Activated naive CD4-positive, alpha-beta T cell treated with anti-CD3 and anti-CD28 coated beads, Interleukin-2, amount 10 ng/mL, durations not matched to agents 7 days and 5 days (primary cell): ENCODE measurements at regions not wholly inside any gene's neighbourhood (a gene's known extent, or its start where the extent isn't known, plus 50 kb on each side); places are given as distances from the start of the nearest gene placed in this dataset.
A peak's percentile ranks its signal among the peaks of the same experiment; 100 is the strongest.

Source experiments
- CTCF ChIA-PET: fragments of 350-600 bp; sonication (Branson Sonifier 250); formaldehyde crosslinking; loops from one replicate; lab custom pipeline; 2021; ENCODE audit warnings: antibody characterized with exemption; lab: Charles Lee
- DNase-seq: peaks from one replicate; pipeline ENCODE4 v3.0.0-alpha.2; 2020
- H3K27ac Mint-ChIP-seq: one replicate; pipeline ENCODE4 v1.8.0; 2021; ENCODE audit warnings: mild to moderate bottlenecking, moderate library complexity, mixed read lengths
- H3K27me3 Mint-ChIP-seq: one replicate; pipeline ENCODE4 v1.8.0; 2021; ENCODE audit warnings: mild to moderate bottlenecking, mixed read lengths
- H3K36me3 Mint-ChIP-seq: one replicate; pipeline ENCODE4 v1.8.0; 2021; ENCODE audit warnings: mixed read lengths
- H3K4me1 Mint-ChIP-seq: one replicate; pipeline ENCODE4 v1.8.0; 2021; ENCODE audit warnings: mixed read lengths
- H3K4me3 Mint-ChIP-seq: one replicate; pipeline ENCODE4 v1.8.0; 2021; ENCODE audit warnings: mild to moderate bottlenecking, moderate library complexity, mixed read lengths
- H3K9me3 Mint-ChIP-seq: one replicate; pipeline ENCODE4 v1.8.0; 2021; ENCODE audit warnings: mixed read lengths

DNA sequence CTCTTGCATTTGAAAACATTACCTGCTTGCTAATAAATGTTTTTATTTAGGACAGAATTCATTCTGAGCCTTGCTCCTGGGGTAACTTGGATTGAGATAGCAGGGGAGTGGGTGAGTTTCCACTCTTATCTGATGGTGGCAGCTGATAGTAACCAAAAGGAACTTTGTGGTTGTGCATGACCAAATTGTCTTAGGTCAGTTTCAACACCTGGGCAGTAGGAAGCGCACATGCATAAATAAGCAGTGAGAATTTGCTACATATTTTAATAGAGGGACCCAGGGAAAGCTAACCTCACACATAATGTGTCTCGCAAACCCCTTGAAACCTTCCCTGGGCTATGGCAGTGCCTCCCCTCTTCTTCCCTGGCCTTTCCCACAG lies 65.4 kb upstream of the XCR1 start:
- peaks cover 11% of the 10 kb centered on the region for H3K27me3 Mint-ChIP-seq
- H3K4me3 Mint-ChIP-seq, result no peak overlapping the region
- H3K27ac Mint-ChIP-seq, result no peak overlapping the region
- H3K4me1 Mint-ChIP-seq, result peaks cover 56% of the 10 kb centered on the region
- H3K36me3 Mint-ChIP-seq, result peaks cover 2% of the 10 kb centered on the region
- CTCF ChIA-PET, result interaction anchor here (0.8 to 1.0 kb wide), 3 partner anchors 114 to 285 kb away, joined by 3 read pairs; no protein-coding TSS in a partner anchor
- peaks cover 4% of the 10 kb centered on the region for H3K9me3 Mint-ChIP-seq
- DNase-seq, result no peak

DNA sequence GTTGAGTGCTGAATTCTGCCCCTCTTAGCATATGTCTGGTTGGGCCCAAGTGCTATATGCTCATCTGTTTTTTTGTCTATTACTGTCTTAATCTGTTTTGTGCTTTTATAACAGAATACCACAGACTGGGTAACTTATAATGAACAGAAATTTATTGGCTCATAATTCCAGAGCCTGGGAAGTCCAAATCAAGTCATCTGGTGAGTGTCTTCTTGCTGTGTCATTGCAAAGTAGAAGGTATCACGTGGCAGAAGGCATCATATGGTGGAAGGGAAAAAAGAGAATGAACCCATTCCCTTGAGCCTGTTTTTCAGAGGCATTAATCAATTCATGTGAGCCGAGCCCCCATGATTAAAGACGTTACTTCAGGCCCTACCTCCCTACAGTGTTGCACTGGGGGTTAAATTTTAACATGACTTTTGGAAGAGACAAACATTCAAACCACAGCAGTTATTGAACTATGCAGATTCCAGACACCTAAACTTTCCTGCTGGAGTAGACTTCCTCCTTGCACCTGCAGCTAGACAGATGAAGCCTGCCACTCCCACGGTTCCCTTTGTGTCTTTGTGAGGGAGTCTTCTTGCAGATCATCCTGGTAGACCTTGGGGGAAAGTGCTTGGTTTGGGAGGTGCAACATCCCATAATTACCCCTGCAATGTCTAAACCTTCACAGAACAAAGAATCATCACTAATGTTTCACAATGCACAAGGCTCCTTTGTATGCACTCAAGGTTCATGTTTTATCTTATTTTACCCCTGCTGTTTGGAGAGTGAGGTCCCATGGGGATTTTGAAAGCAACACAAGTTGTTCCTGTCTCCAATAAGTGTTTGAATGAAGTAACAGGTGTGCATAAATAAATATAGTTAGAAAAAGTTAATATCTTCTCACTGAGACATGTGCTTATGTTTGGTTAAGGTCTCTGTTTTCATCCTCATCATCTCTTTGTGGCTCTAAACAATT lies 64.7 kb upstream of the XCR1 start:
- no peak overlapping the region for H3K4me3 Mint-ChIP-seq
- peak overlapping the region; percentile 50 for H3K27ac Mint-ChIP-seq
- CTCF ChIA-PET, result interaction anchor here (0.8 to 8.5 kb wide), 6 partner anchors 115 to 286 kb away, joined by 3 to 92 read pairs (median 6); partner anchors contain the start of genes CCR1 and CCR5

DNA sequence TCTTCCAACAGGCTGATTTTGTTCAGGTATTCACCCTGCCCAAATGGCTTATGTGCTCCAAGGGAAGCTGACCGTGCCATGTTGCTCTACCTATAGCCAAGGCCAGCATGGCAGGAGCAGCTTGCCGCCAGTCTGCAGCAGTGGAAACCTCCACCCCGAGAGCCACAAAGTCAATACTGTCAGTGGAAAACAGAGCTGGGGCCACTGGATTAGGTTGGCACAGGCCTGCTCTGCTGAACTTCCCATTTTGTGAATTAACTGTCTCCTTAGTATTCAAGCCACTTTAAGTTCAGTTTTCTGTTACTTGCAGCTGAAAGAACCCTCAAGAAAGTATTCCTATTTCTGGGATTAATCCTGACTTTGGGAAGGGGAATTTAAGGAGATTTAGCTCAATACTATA lies 63.8 kb upstream of the XCR1 start:
- Mint-ChIP-seq H3K27ac (no peak overlapping the region), H3K4me3 (no peak overlapping the region), H3K4me1 (peaks cover 40% of the 10 kb centered on the region), H3K36me3 (no peaks in the 10 kb centered on the region), H3K9me3 (peaks cover 4% of the 10 kb centered on the region), H3K27me3 (peaks cover 15% of the 10 kb centered on the region)
- CTCF ChIA-PET, result interaction anchor here (1.0 to 8.5 kb wide), 7 partner anchors 12 to 287 kb away, joined by 3 to 92 read pairs (median 6); partner anchors contain the start of genes CCR1 and CCR5
- DNase-seq, result no peak

More for the DNA sequence above, 64.7 kb upstream of the XCR1 start:
- H3K27me3 Mint-ChIP-seq, result peaks cover 11% of the 10 kb centered on the region
- peaks cover 4% of the 10 kb centered on the region for H3K9me3 Mint-ChIP-seq
- peaks cover under 1% of the 10 kb centered on the region for H3K36me3 Mint-ChIP-seq
- DNase-seq, result no peak
- peaks cover 49% of the 10 kb centered on the region for H3K4me1 Mint-ChIP-seq

DNA sequence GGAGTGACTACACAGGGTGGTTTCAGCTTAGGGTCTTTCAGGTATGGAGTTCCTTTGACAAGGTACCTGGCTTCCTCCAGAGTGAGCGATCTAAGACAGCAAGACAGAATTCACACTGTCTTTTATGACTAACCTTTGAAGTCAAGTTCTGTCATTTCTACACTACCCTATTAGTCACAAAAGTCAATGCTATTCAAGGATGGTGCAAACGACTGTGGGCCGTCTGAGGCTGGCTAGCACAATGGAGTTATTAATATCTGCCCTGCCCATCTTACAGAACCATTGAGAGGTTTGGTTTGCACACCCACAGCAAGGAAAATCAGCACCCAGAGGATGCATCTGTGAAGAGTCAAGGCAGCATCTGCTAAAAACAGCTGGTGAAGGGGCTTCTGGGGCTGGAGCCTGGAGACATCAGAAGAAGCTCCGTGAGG lies 62.9 kb upstream of the XCR1 start:
- H3K4me1 Mint-ChIP-seq, result peaks cover 42% of the 10 kb centered on the region
- DNase-seq, result no peak
- no peaks in the 10 kb centered on the region for H3K36me3 Mint-ChIP-seq
- H3K9me3 Mint-ChIP-seq, result peaks cover 2% of the 10 kb centered on the region
- no peak overlapping the region for H3K4me3 Mint-ChIP-seq
- CTCF ChIA-PET, result interaction anchor here (0.7 to 8.5 kb wide), 9 partner anchors 9 to 288 kb away, joined by 3 to 92 read pairs (median 6); partner anchors contain the start of genes CCR1 and CCR5
- no peak overlapping the region for H3K27ac Mint-ChIP-seq
- H3K27me3 Mint-ChIP-seq, result peaks cover 19% of the 10 kb centered on the region

DNA sequence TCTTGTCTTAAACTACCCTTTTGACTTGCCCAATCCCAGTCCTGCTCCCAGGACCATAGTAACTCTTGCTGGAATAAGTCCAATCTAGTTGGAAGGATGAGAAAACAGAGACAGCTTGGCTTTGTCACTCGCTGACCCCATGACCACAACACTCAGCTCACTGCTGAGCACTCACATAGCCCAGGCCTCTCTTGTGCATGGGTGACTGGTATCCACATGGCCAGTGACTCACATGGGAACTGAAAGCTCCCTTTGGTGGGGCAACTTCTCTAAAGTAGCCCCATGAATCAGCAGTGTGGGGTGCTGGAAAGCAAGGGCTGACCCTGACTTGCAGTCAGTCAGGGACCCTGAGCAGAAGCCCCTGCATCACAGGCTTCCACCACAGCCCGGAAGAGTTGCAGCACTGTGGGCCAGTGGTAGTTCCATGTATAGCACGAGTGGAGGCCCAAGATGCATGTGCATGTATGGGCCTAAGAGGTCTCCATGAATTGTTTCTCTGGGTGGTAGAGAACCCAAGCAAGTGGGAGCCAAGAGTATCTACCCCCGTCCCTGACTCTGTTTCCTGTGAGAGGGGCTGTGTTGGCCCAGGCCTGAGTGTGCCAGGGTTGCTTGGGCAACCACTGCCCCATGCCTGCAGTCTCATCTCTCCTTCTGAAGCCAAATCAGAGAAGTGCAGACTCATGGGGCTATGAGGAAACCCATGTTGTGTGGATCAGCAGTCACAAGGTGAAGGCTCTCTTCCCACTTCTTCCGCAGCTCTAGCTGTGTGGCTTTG lies 62.1 kb upstream of the XCR1 start:
- CTCF ChIA-PET, result interaction anchor here (0.7 to 8.5 kb wide), 9 partner anchors 8 to 281 kb away, joined by 3 to 92 read pairs (median 6); partner anchors contain the start of genes CCR1 and CCR5
- no peaks in the 10 kb centered on the region for H3K9me3 Mint-ChIP-seq
- H3K27me3 Mint-ChIP-seq, result peaks cover 16% of the 10 kb centered on the region
- peak; percentile 25 for DNase-seq
- H3K4me1 Mint-ChIP-seq, result peaks cover 40% of the 10 kb centered on the region
- no peaks in the 10 kb centered on the region for H3K36me3 Mint-ChIP-seq
- H3K4me3 Mint-ChIP-seq, result no peak overlapping the region
- H3K27ac Mint-ChIP-seq, result no peak overlapping the region

DNA sequence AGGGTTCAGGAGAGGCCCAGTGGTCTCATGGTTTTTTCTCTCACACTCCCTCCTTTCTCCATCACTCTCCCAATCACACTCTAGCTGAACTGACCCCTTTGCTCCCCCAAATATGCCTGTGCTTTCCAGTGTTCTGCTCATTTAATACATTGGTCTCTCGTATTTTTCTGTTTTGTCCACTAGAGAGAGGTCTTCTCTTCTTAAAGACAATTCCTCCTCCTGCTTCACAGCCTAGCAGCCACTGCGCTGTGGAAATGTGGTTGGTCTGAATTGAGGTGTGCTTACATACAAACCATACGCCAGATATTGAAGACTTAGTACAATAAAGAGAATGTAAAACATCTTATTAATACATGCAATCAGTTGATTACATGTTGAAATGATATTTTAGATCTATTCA lies 60.6 kb upstream of the XCR1 start:
- DNase-seq, result peak; percentile 38
- Mint-ChIP-seq H3K27me3 (peaks cover 13% of the 10 kb centered on the region), H3K9me3 (no peaks in the 10 kb centered on the region), H3K4me1 (peaks cover 29% of the 10 kb centered on the region), H3K4me3 (no peak overlapping the region), H3K36me3 (no peaks in the 10 kb centered on the region), H3K27ac (no peak overlapping the region)
- CTCF ChIA-PET, result interaction anchor here (0.6 to 8.5 kb wide), 13 partner anchors 9 to 339 kb away, joined by 3 to 92 read pairs (median 4); partner anchors contain the start of genes CCR1 and CCR5

DNA sequence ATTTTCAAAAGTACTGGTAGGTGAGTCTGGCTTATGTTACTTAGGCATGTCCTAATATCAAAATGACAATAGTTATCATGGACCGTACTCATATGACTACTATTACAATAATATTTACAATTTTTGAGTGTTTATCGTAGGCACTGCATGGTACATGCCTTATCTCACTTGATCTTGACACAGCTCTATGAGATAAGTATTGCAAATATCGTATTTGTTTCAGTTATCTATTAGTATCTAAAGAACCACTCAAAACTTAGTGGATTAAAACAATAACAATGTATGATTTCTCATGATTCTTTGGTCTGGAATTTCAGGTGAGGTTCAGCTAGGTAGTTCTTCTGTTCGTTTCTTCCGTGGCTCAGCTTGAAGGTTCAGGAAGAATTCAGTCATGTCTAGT lies 59.7 kb upstream of the XCR1 start:
- Mint-ChIP-seq H3K4me1 (peaks cover 20% of the 10 kb centered on the region), H3K4me3 (no peak overlapping the region), H3K36me3 (no peaks in the 10 kb centered on the region), H3K27me3 (peaks cover 13% of the 10 kb centered on the region), H3K9me3 (no peaks in the 10 kb centered on the region), H3K27ac (no peak overlapping the region)
- no peak for DNase-seq
- CTCF ChIA-PET, result interaction anchor here (0.8 to 8.5 kb wide), 13 partner anchors 8 to 340 kb away, joined by 3 to 92 read pairs (median 4); partner anchors contain the start of genes CCR1 and CCR5

DNA sequence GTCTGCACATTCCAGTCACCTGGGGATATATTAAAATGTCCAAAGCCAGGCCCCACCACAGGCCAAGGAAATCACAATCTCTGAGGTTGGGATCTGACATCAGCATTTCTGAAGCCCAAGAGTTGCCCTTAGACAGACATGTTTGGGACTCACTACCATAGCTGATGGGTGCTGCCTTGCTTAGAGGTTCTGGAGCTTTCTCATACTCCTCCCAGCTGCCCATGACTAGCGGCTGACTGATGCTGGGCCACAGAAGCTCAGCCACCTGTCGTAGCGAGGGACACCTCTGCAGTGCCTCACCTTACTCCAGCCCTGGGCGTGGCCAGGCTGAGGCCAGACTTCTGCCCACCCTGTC lies 58.8 kb upstream of the XCR1 start:
- CTCF ChIA-PET, result interaction anchor here (1.0 to 8.5 kb wide), 7 partner anchors 14 to 291 kb away, joined by 3 to 92 read pairs (median 4); partner anchors contain the start of genes CCR1 and CCR5
- H3K36me3 Mint-ChIP-seq, result no peaks in the 10 kb centered on the region
- no peak for DNase-seq
- H3K4me3 Mint-ChIP-seq, result no peak overlapping the region
- peaks cover 19% of the 10 kb centered on the region for H3K4me1 Mint-ChIP-seq
- H3K27me3 Mint-ChIP-seq, result peaks cover 15% of the 10 kb centered on the region
- no peaks in the 10 kb centered on the region for H3K9me3 Mint-ChIP-seq
- no peak overlapping the region for H3K27ac Mint-ChIP-seq

DNA sequence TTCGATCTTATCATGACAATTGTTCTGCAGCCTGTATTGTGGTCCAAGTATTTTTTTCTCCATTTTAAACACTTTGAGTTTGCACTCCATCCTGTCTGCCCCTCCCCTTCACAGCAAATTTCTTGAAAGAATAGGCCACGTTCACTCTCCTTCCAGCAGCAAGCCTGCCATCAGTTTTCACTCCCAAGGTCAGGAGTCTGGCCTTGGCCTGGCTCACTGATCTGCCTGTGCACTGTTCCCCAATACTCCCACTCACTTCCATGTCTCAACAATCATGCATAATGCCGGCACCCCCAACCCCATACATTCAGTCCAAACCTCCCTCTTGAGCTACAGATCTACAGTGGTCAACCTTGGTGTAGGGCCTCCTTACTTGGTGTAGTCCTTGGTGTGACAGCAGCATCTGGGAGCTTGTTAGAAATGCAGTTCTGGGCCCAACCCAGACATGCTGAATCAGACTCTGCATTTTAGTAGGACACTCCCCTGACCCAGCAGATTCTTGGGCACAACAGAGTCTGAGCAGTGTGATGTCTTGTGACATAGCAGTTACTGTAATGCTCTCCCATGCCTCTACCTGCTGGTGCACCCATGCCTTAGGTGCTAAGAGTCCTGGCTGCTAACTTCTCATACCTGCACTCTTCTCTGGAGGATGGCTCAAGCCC lies 58.3 kb upstream of the XCR1 start:
- no peak overlapping the region for H3K4me3 Mint-ChIP-seq
- CTCF ChIA-PET, result interaction anchor here (1.0 to 8.5 kb wide), 6 partner anchors 15 to 292 kb away, joined by 3 to 92 read pairs (median 10); partner anchors contain the start of genes CCR1 and CCR5
- H3K9me3 Mint-ChIP-seq, result no peaks in the 10 kb centered on the region
- peaks cover 12% of the 10 kb centered on the region for H3K27me3 Mint-ChIP-seq
- H3K36me3 Mint-ChIP-seq, result no peaks in the 10 kb centered on the region
- H3K27ac Mint-ChIP-seq, result no peak overlapping the region
- no peak for DNase-seq
- peaks cover 19% of the 10 kb centered on the region for H3K4me1 Mint-ChIP-seq

DNA sequence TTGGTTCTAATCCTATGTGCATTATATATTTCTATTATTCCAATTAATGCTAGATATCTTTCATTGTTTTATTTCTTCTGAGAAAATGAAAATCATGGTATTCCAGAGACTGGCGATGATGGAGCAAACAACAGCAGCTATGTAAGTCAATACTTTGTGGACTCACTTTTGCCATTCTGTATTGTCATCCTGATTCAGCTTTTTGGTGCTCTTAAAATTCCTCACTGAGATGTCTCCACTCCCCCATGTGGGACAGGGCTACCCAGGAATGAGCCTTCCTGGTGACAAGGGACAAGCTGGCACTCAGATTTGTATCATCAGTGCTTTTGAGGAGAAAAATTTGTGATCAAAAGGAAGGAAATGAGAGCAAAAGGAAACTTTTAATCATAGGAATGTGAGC lies 56.7 kb upstream of the XCR1 start:
- Mint-ChIP-seq H3K27me3 (peaks cover 12% of the 10 kb centered on the region), H3K4me1 (peaks cover 15% of the 10 kb centered on the region), H3K4me3 (no peak overlapping the region), H3K36me3 (no peaks in the 10 kb centered on the region), H3K9me3 (no peaks in the 10 kb centered on the region), H3K27ac (no peak overlapping the region)
- CTCF ChIA-PET, result interaction anchor here (0.6 to 8.5 kb wide), 9 partner anchors 8 to 294 kb away, joined by 3 to 92 read pairs (median 4); partner anchors contain the start of genes CCR1 and CCR5
- DNase-seq, result no peak

DNA sequence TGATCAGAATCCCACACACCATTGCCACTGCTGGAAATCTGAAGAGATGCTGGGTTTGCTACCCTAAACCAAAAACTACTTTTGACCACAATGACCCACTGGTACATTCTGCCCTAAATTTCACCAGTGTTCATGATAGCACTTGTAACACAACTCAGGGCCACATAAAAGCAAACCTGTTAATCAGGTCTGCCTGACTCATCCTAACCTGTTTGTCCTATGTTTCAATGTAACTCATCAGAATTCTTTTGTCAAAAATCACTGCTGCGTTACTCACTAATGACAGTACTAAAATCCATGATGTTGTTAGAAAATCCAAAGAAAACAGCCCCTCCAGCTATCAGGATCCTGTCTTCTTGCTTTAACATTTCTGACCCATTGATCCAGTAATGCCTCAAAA lies 55.6 kb upstream of the XCR1 start:
- no peak for DNase-seq
- H3K4me1 Mint-ChIP-seq, result peaks cover 20% of the 10 kb centered on the region
- no peak overlapping the region for H3K27ac Mint-ChIP-seq
- no peaks in the 10 kb centered on the region for H3K9me3 Mint-ChIP-seq
- H3K36me3 Mint-ChIP-seq, result no peaks in the 10 kb centered on the region
- peaks cover 16% of the 10 kb centered on the region for H3K27me3 Mint-ChIP-seq
- CTCF ChIA-PET, result interaction anchor here (0.8 to 4.2 kb wide), 5 partner anchors 11 to 295 kb away, joined by 3 to 23 read pairs (median 13); partner anchors contain the start of gene CCR1
- no peak overlapping the region for H3K4me3 Mint-ChIP-seq

DNA sequence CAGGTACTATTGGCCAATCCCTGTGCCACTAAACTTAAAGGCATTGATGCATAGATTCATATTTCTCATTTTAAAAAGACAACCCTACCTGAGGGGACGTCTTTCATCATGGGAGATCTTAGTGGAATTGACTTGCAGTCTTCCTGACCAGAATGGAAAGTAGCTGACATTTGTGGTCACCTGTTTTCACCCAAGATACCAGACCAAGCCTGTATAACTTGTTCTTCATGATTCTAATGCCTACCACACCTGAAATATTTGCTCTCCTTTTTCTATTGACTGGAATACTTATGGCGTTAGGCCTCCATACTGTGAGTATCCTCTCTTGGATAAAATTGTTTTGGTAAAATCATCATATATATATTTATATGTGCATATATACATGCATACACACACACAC lies 54.7 kb upstream of the XCR1 start:
- DNase-seq, result no peak

DNA sequence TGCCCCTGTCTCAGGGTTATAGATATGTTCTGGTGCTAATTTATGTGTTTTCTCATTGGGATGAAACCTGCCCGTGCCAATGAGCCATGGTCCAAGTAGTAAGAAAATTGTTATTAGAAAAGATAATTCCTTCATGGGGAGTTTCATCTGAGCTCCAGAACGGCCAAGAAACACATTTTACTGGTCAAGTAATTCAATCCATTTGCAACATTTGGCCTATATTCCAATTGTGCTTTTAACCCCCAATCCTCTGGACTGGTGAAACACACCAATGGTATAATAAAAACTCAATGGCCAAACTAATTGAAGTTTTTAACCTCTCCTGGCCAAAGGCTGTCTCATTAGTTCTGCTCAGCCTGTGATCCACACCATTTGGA lies 53.7 kb upstream of the XCR1 start:
- peaks cover 19% of the 10 kb centered on the region for H3K27me3 Mint-ChIP-seq
- H3K9me3 Mint-ChIP-seq, result no peaks in the 10 kb centered on the region
- CTCF ChIA-PET, result interaction anchor here (0.7 to 8.8 kb wide), 12 partner anchors 9 to 320 kb away, joined by 3 to 419 read pairs (median 28); partner anchors contain the start of genes CCR1, CCR5 and CXCR6
- H3K27ac Mint-ChIP-seq, result no peak overlapping the region
- DNase-seq, result no peak
- no peak overlapping the region for H3K4me3 Mint-ChIP-seq
- H3K4me1 Mint-ChIP-seq, result peaks cover 18% of the 10 kb centered on the region
- no peaks in the 10 kb centered on the region for H3K36me3 Mint-ChIP-seq

More for the DNA sequence above, 54.7 kb upstream of the XCR1 start:
- CTCF ChIA-PET, result interaction anchor here (1.9 to 8.8 kb wide), 8 partner anchors 8 to 321 kb away, joined by 5 to 419 read pairs (median 50); partner anchors contain the start of genes CCR1, CCR5 and CXCR6
- no peak overlapping the region for H3K27ac Mint-ChIP-seq
- no peaks in the 10 kb centered on the region for H3K9me3 Mint-ChIP-seq
- peaks cover 18% of the 10 kb centered on the region for H3K4me1 Mint-ChIP-seq
- H3K36me3 Mint-ChIP-seq, result no peaks in the 10 kb centered on the region
- no peak overlapping the region for H3K4me3 Mint-ChIP-seq
- H3K27me3 Mint-ChIP-seq, result peaks cover 18% of the 10 kb centered on the region
